Left lobe of liver (tissue), 2 donors: ENCODE measurements at regions not wholly inside any gene's neighbourhood (a gene's known extent, or its start where the extent isn't known, plus 50 kb on each side); places are given as distances from the start of the nearest gene placed in this dataset.
"Not testable (repeated sequence)": the region's sequence is repeated elsewhere in the genome, so short reads cannot be mapped to it uniquely, and the experiment has no call there.

Experiments
- ATAC-seq: fragments of 200-7000 bp; cut with Tn5 transposase; one replicate; pipeline ENCODE4 v1.9.1; 2020; ENCODE audit warnings: mild to moderate bottlenecking, moderate library complexity
- DNase-seq: peaks from one replicate; pipeline ENCODE4 v3.0.0-alpha.2; 2020; ENCODE audit warnings: low spot score
- donor health status: DM: no; HTN: no; CAD: no; lungs with moderate emphysema.
- donor health status: DM: no; HTN: yes; CAD: no.

DNA sequence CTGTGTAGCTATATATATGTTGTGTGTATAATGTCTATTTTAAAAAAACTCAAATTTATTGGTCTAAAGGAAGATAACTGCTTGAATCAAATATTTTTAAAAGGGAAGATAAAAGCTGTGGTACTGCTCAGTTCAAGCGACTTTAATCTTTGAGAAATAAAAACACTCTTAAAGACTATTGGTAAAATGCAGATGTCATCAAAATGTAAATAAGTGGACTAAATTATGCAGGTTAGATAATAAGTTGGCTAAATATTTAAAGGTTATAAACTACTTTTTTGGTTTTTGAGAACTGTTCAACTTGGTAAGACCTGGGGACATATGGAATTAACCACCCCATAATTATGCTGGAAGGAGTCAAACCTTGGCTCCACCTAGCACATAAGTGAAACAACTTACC lies 144.7 kb upstream of the ITM2A start:
- DNase-seq: no peak
- no peak for ATAC-seq

- no peak for DNase-seq
- ATAC-seq: no peak
Measured at GRCh38 chrX:79506001-79506400, 138.9 kb upstream of the ITM2A start.

GRCh38 chrX:79482686-79483085 lies 115.6 kb upstream of the ITM2A start:
- DNase-seq: no peak
- no peak for ATAC-seq

- DNase-seq: no peak
- ATAC-seq: no peak
Measured at GRCh38 chrX:79477691-79478090, 110.6 kb upstream of the ITM2A start.

- ATAC-seq (no peak), DNase-seq (no peak)
Measured at GRCh38 chrX:79466636-79467035, 99.5 kb upstream of the ITM2A start.

- ATAC-seq: no peak
- DNase-seq: no peak
Measured at GRCh38 chrX:79462458-79462857, 95.3 kb upstream of the ITM2A start.

GRCh38 chrX:79456593-79456992 lies 89.5 kb upstream of the ITM2A start:
- not testable (repeated sequence) for ATAC-seq, DNase-seq

DNA sequence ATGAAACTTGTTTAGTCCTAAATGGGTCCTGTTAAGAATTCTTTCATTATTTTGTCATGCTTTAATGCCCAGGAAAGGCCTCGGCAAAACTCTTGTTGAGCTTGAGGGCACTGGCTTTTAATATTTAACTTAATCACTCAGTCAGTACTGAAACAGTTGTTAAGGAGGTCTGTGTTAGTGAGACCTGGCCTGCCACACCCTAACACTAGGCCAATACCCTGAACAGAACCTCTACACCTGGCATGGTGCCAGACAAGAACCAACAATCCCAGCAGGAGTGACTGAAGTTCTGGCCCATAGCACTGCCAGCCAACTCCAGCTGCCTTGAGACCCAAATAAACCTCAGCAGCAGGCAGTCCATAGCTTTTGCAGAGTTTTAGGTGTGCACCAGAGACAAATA lies 85.7 kb upstream of the ITM2A start:
- ATAC-seq (no peak), DNase-seq (no peak)

- ATAC-seq (no peak), DNase-seq (no peak)
Measured at GRCh38 chrX:79444694-79445210, 77.6 kb upstream of the ITM2A start.

DNA sequence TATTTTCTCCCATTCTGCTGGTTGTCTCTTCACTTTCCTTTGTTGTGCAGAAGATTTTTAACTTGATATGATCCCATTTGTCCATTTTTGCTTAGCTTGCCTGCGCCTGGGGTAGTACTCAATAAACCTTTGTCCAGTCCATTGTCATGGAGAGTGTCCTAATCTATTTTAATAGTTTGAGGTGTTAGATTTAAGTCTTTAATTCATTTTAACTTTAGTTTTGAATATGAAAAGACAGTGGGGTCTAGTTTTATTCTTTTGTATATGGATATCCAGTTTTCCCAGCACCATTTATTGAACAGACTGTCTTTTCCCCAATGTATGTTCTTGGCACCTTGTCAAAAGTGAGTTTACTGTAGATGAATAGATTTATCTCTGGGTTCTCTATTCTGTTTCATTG lies 76.0 kb upstream of the ITM2A start:
- no peak for ATAC-seq
- DNase-seq: no peak

DNA sequence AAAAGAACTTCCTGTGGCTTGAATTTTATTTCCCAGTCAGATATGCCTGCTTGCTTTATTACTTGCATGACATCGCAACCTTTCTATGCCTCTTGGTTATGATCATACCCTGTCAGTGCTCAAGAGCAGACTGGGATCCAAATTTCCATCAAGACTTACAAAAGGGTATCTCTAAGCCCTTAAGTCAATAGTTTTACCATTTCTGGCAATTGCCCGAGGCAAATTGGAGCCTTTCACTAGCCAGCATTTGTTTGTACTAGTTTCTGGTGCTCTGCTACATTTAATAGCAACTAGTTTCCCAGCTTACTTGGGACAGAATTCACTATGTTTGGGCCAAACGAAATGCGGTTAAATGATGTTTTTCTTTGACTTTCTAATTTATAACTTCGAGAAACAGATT lies 73.2 kb upstream of the ITM2A start:
- ATAC-seq (no peak), DNase-seq (no peak)
